H1 (cell line): ENCODE measurements at regions not wholly inside any gene's neighbourhood (a gene's known extent, or its start where the extent isn't known, plus 50 kb on each side); places are given as distances from the start of the nearest gene placed in this dataset.

ENCODE experiments used
- CTCF ChIA-PET: fragments of 300-600 bp; sonication (Branson Sonifier 250); formaldehyde crosslinking; loops from one replicate; lab custom pipeline; 2021; ENCODE audit not compliant: partially characterized antibody; lab: Charles Lee
- POLR2A ChIA-PET: fragments of 300-600 bp; sonication (Branson Sonifier 250); formaldehyde crosslinking; loops from one replicate; lab custom pipeline; 2021; ENCODE audit warnings: inconsistent platforms; ENCODE audit not compliant: partially characterized antibody; lab: Charles Lee
- DNase-seq, 2 experiments: peaks; one replicate each; pipeline versions ENCODE4 v3.0.0 to v3.0.0-alpha.2; 2010 to 2022; ENCODE audit warnings: low spot score in 2 of 2, low read depth in 1 of 2, mixed read lengths in 1 of 2
- FAIRE-seq: peaks from 2 replicates; lab custom pipeline; 2011; peaks lifted over from hg19 to GRCh38; lab: Jason Lieb, UNC
- H2AFZ ChIP-seq: 2 replicates; pipeline ENCODE4 v1.8.1; 2012; ENCODE audit warnings: low read length, inconsistent platforms
- H2AK5ac ChIP-seq: 2 replicates; pipeline ENCODE4 v1.6.1; 2013; ENCODE audit warnings: low read depth, low read length
- H2BK120ac ChIP-seq: replicated peaks from 2 replicates; pipeline ENCODE3; 2013; ENCODE audit warnings: low read depth, low read length, inconsistent platforms
- H2BK12ac ChIP-seq: 2 replicates; pipeline ENCODE4 v1.6.1; 2013; ENCODE audit warnings: low read depth, low read length
- H2BK15ac ChIP-seq: 2 replicates; pipeline ENCODE4 v1.6.1; 2013; ENCODE audit warnings: low read length
- H2BK20ac ChIP-seq: 2 replicates; pipeline ENCODE4 v1.6.1; 2013; ENCODE audit warnings: low read length
- H2BK5ac ChIP-seq: 2 replicates; pipeline ENCODE4 v1.6.1; 2013; ENCODE audit warnings: low read depth, low read length
- H3K14ac ChIP-seq: 2 replicates; pipeline ENCODE4 v1.6.1; 2013; ENCODE audit warnings: inconsistent platforms; ENCODE audit not compliant: insufficient read length
- H3K18ac ChIP-seq: 2 replicates; pipeline ENCODE4 v1.6.1; 2013; ENCODE audit warnings: low read length; ENCODE audit errors: extremely low read depth
- H3K23ac ChIP-seq: 2 replicates; pipeline ENCODE4 v1.6.1; 2013; ENCODE audit warnings: inconsistent platforms; ENCODE audit not compliant: insufficient read length
- H3K23me2 ChIP-seq: 2 replicates; pipeline ENCODE4 v1.6.1; 2013; ENCODE audit warnings: low read depth, low read length
- H3K27ac ChIP-seq: 2 replicates; pipeline ENCODE4 v1.6.1; 2011; ENCODE audit warnings: low read depth, low read length, inconsistent platforms
- H3K27me3 ChIP-seq, 4 experiments: replicated peaks in 1 of 4; 1 replicate in 1 of 4; 2 replicates in 3 of 4; pipeline versions ENCODE4 v1.6.1 to v1.8.1; 2011 to 2013; ENCODE audit warnings: low read length in 3 of 4, mild to moderate bottlenecking in 3 of 4, inconsistent platforms in 2 of 4, mixed read lengths in 2 of 4, moderate library complexity in 1 of 4; ENCODE audit not compliant: control insufficient read depth in 3 of 4, insufficient read depth in 3 of 4; ENCODE audit errors: extremely low read depth in 1 of 4
- H3K36me3 ChIP-seq, 4 experiments: 2 replicates each; pipeline versions ENCODE4 v1.6.1 to v1.8.1; 2011 to 2013; ENCODE audit warnings: mild to moderate bottlenecking in 4 of 4, low read length in 3 of 4, moderate library complexity in 2 of 4, control low read depth in 1 of 4, inconsistent platforms in 1 of 4; ENCODE audit not compliant: insufficient read depth in 4 of 4, control insufficient read depth in 2 of 4
- H3K4ac ChIP-seq: replicated peaks from 2 replicates; pipeline ENCODE3; 2013; ENCODE audit warnings: low read length, low read depth, mixed read lengths, inconsistent platforms; ENCODE audit not compliant: insufficient read length
- H3K4me1 ChIP-seq, 4 experiments: replicated peaks in 1 of 4; 1 replicate in 1 of 4; 2 replicates in 3 of 4; pipeline versions ENCODE4 v1.6.1 to v1.8.1; 2011 to 2013; ENCODE audit warnings: low read length in 3 of 4, inconsistent platforms in 2 of 4, mixed read lengths in 1 of 4; ENCODE audit not compliant: insufficient read depth in 4 of 4, control insufficient read depth in 3 of 4
- H3K4me2 ChIP-seq, 2 experiments: 2 replicates each; pipeline versions ENCODE4 v1.6.1 to v1.8.1; 2011 to 2013; ENCODE audit warnings: low read depth in 2 of 2, low read length in 2 of 2, control low read depth in 1 of 2, inconsistent platforms in 1 of 2, mild to moderate bottlenecking in 1 of 2; ENCODE audit not compliant: insufficient read depth in 1 of 2
- H3K4me3 ChIP-seq, 4 experiments: fragments of 200-600, 300-600 bp in 1 of 4; sonication (generic), shearing (Covaris generic), sonication (Bioruptor Twin) in 1 of 4; 2 replicates each; pipeline versions ENCODE4 v1.5.1 to v1.8.1; 2011 to 2016; ENCODE audit warnings: low read length in 4 of 4, low read depth in 3 of 4, control low read depth in 2 of 4, inconsistent platforms in 2 of 4, mild to moderate bottlenecking in 2 of 4, mixed read lengths in 1 of 4, moderate library complexity in 1 of 4; ENCODE audit not compliant: insufficient read depth in 2 of 4; ENCODE audit errors: extremely low read depth in 1 of 4
- H3K56ac ChIP-seq: replicated peaks from 2 replicates; pipeline ENCODE3; 2013; ENCODE audit warnings: low read depth, mild to moderate bottlenecking, mixed read lengths, low read length, inconsistent platforms; ENCODE audit not compliant: insufficient read length
- H3K79me1 ChIP-seq: 2 replicates; pipeline ENCODE4 v1.6.1; 2013; ENCODE audit warnings: low read depth, low read length, control low read depth
- H3K79me2 ChIP-seq, 2 experiments: 2 replicates each; pipeline versions ENCODE4 v1.6.1 to v1.8.1; 2012 to 2013; ENCODE audit warnings: low read length in 2 of 2, mild to moderate bottlenecking in 2 of 2, inconsistent platforms in 1 of 2; ENCODE audit not compliant: insufficient read depth in 2 of 2, control insufficient read depth in 1 of 2
- H3K9ac ChIP-seq, 4 experiments: replicated peaks in 1 of 4; 1 replicate in 1 of 4; 2 replicates in 3 of 4; pipeline versions ENCODE4 v1.6.1 to v1.8.1; 2011 to 2013; ENCODE audit warnings: low read depth in 3 of 4, low read length in 3 of 4, control low read depth in 2 of 4, mild to moderate bottlenecking in 2 of 4, moderate library complexity in 2 of 4, inconsistent platforms in 1 of 4; ENCODE audit errors: extremely low read depth in 1 of 4
- H3K9me3 ChIP-seq, 2 experiments: 2 replicates each; pipeline versions ENCODE4 v1.6.1 to v1.8.1; 2012 to 2013; ENCODE audit warnings: mild to moderate bottlenecking in 2 of 2, moderate library complexity in 2 of 2, control low read depth in 1 of 2, inconsistent platforms in 1 of 2, low read depth in 1 of 2, low read length in 1 of 2, mixed read lengths in 1 of 2; ENCODE audit not compliant: insufficient read depth in 2 of 2
- H4K20me1 ChIP-seq, 2 experiments: replicated peaks in 1 of 2; 2 replicates each; pipeline versions ENCODE3 to v1.8.1; 2011 to 2013; ENCODE audit warnings: inconsistent platforms in 2 of 2, low read length in 2 of 2, mild to moderate bottlenecking in 1 of 2; ENCODE audit not compliant: insufficient read depth in 2 of 2, control insufficient read depth in 1 of 2
- H4K5ac ChIP-seq: 2 replicates; pipeline ENCODE4 v1.6.1; 2013; ENCODE audit warnings: low read length, low read depth, mixed read lengths, inconsistent platforms; ENCODE audit not compliant: insufficient read length
- H4K8ac ChIP-seq: 2 replicates; pipeline ENCODE4 v1.8.0; 2013; ENCODE audit warnings: mild to moderate bottlenecking, moderate library complexity, low read length, inconsistent platforms; ENCODE audit not compliant: insufficient read depth; ENCODE audit errors: extremely low read depth
- H4K91ac ChIP-seq: replicated peaks from 2 replicates; pipeline ENCODE3; 2013; ENCODE audit warnings: low read length, mixed read lengths, inconsistent platforms; ENCODE audit not compliant: insufficient read length
- MAFK ChIP-seq: IDR thresholded peaks from 2 replicates; pipeline ENCODE4 v1.6.1; 2012; ENCODE audit warnings: low read depth, mild to moderate bottlenecking, improper control_type of control experiment, low read length
- WGBS, 2 experiments: shearing (Covaris generic) in 1 of 2; methylation state at CpG; one replicate each; pipeline versions ENCODE4 v1.1.6 to v1.1.7; 2013 to 2015; ENCODE audit warnings: low lambda C conversion rate in 2 of 2, mixed read lengths in 2 of 2, inconsistent platforms in 1 of 2, low coverage in 1 of 2, missing lambda C conversion rate in 1 of 2; ENCODE audit not compliant: insufficient replicate concordance in 2 of 2, insufficient coverage in 1 of 2, insufficient read length in 1 of 2; ENCODE audit errors: extremely low coverage in 1 of 2, missing lambda C conversion rate in 1 of 2; 5-methylcytosine and 5-hydroxymethylcytosine counted together
- TF ChIP-seq, protein P1 (sequence below), 3 experiments: IDR thresholded peaks; 1 replicate in 2 of 3; 2 replicates in 1 of 3; pipeline versions ENCODE4 v1.5.1 to v1.6.1; 2011; ENCODE audit warnings: low read length in 3 of 3, mild to moderate bottlenecking in 3 of 3, inconsistent platforms in 2 of 3, low read depth in 1 of 3, moderate library complexity in 1 of 3; ENCODE audit not compliant: insufficient read depth in 1 of 3; ENCODE audit errors: control extremely low read depth in 1 of 3

DNA sequence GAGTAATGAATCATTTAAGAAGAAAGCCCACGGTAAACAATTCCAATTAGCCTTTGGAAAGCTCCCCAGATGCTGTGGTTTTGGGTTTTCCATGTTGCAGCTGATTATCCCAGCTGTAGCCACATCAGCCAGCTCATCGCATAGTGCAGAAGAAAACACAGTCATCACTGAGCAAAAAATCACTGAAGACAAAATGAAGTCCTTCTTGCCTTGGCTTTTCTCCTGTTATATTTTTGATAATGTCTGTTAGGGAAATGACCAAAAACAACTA, 193.0 kb upstream of the C1QTNF7 start:
- Histone ChIP-seq H3K36me3 (no peaks in the 10 kb centered on the region), H2AK5ac (no peak overlapping the region), H2AFZ (no peak overlapping the region), H3K4ac (no peak overlapping the region), H2BK15ac (no peak overlapping the region), H3K56ac (no peak overlapping the region), H3K4me3 (no peak overlapping the region), H3K79me2 (no peaks in the 10 kb centered on the region), H3K4me1 (no peaks in the 10 kb centered on the region), H3K27me3 (no peaks in the 10 kb centered on the region), H3K9me3 (no peaks in the 10 kb centered on the region), H3K4me2 (no peak overlapping the region), H4K91ac (no peak overlapping the region), H2BK5ac (no peak overlapping the region)
- WGBS, 2 experiments: 90% methylated on average over 2 of the region's 2 CpGs; no CpG with 5 or more reads in 1 of the 2 experiments
- no peak for FAIRE-seq
- TF ChIP-seq, protein P1, sequence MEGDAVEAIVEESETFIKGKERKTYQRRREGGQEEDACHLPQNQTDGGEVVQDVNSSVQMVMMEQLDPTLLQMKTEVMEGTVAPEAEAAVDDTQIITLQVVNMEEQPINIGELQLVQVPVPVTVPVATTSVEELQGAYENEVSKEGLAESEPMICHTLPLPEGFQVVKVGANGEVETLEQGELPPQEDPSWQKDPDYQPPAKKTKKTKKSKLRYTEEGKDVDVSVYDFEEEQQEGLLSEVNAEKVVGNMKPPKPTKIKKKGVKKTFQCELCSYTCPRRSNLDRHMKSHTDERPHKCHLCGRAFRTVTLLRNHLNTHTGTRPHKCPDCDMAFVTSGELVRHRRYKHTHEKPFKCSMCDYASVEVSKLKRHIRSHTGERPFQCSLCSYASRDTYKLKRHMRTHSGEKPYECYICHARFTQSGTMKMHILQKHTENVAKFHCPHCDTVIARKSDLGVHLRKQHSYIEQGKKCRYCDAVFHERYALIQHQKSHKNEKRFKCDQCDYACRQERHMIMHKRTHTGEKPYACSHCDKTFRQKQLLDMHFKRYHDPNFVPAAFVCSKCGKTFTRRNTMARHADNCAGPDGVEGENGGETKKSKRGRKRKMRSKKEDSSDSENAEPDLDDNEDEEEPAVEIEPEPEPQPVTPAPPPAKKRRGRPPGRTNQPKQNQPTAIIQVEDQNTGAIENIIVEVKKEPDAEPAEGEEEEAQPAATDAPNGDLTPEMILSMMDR (IDR thresholded peaks at IDR 0.05; ENCODE audit: control extremely low read depth in 1 of 3, insufficient read depth in 1 of 3, low read depth in 1 of 3, low read length in 3 of 3): no peak
- TF ChIP-seq MAFK: no peak
- TF ChIP-seq, all 59 proteins: peak for 0
- no peak overlapping the region for H4K5ac ChIP-seq
- no peak overlapping the region for H3K18ac ChIP-seq
- ChIA-PET POLR2A (interaction anchor here (0.7 kb wide), 1 partner anchor 182 kb away, joined by 3 read pairs; no protein-coding TSS in a partner anchor), CTCF (interaction anchor here (0.6 to 6.2 kb wide), 3 partner anchors 162 to 638 kb away, joined by 4 to 88 read pairs (median 72); no protein-coding TSS in a partner anchor)
- no peaks in the 10 kb centered on the region for H3K23me2 ChIP-seq
- no peak overlapping the region for H3K9ac ChIP-seq
- H4K8ac ChIP-seq: no peak overlapping the region
- no peaks in the 10 kb centered on the region for H3K79me1 ChIP-seq
- H3K23ac ChIP-seq: no peak overlapping the region
- no peak overlapping the region for H3K27ac ChIP-seq
- H3K14ac ChIP-seq: no peak overlapping the region
- no peak overlapping the region for H2BK12ac ChIP-seq
- no peak for DNase-seq
- no peak overlapping the region for H2BK20ac ChIP-seq
- no peaks in the 10 kb centered on the region for H4K20me1 ChIP-seq
- no peak overlapping the region for H2BK120ac ChIP-seq
